KBM-7 (cell line): ENCODE measurements at regions not wholly inside any gene's neighbourhood (a gene's known extent, or its start where the extent isn't known, plus 50 kb on each side); places are given as distances from the start of the nearest gene placed in this dataset.
"Not testable (repeated sequence)": the region's sequence is repeated elsewhere in the genome, so short reads cannot be mapped to it uniquely, and the experiment has no call there.

ENCODE experiments used
- DNase-seq: peaks from one replicate; pipeline ENCODE4 v3.0.0-alpha.2; 2015
- in situ Hi-C: fragments of 300-500 bp; cut with MboI; formaldehyde crosslinking; loops from 2 replicates; pipeline ENCODE4 v1.14.3; 2020; ENCODE audit warnings: low sequenced_read_pairs, low pct_unique_long_range_greater_than_20kb, mixed read lengths

- in situ Hi-C loops: no loop called here
- no peak for DNase-seq
These were observed 727.2 kb downstream of the SI start for GRCh38 chr3:164351131-164351530.

DNA sequence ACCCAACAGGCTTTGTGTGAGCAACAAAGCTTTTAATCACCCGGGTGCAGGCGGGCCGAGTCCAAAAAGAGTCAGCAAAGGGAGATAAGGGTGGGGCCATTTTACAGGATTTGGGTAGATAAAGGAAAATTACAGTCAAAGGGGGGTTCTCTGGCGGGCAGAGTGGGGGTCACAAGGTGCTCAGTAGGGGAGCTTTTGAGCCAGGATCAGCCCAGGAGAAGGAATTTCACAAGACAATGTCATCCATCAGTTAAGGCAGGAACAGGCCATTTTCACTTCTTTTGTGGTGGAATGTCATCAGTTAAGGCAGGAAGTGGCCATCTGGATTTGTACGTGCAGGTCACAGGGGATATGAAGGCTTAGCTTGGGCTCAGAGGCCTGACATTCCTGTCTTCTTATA lies 736.1 kb downstream of the SI start:
- DNase-seq, in situ Hi-C loops: not testable (repeated sequence)

GRCh38 chr3:164341086-164341485 lies 737.2 kb downstream of the SI start:
- in situ Hi-C loops: no loop called here
- DNase-seq: no peak

GRCh38 chr3:164340273-164340672 lies 738.0 kb downstream of the SI start:
- DNase-seq: no peak
- in situ Hi-C loops: no loop called here

- DNase-seq: no peak
- in situ Hi-C loops: no loop called here
These were observed 745.2 kb downstream of the SI start for GRCh38 chr3:164332831-164333802.

DNA sequence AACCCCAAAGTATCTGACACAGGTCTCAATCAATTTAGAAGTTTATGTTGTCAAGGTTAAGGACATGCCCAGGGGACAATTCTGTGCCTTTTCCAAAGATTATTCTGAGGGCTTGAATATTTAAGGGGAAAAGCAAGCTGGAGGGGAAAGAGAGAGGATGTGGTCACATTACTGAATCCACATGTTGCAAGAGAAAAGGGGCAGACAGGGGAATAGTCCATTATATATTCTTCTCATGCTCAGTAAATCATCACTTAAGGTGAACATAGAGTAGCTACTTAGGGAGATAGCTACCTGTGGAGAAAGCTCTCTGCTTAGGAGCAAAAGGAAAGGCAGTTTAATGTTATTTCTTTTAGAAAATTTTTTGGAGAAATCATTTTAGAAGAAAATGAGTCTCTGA lies 751.6 kb downstream of the SI start:
- in situ Hi-C loops: no loop called here

DNA sequence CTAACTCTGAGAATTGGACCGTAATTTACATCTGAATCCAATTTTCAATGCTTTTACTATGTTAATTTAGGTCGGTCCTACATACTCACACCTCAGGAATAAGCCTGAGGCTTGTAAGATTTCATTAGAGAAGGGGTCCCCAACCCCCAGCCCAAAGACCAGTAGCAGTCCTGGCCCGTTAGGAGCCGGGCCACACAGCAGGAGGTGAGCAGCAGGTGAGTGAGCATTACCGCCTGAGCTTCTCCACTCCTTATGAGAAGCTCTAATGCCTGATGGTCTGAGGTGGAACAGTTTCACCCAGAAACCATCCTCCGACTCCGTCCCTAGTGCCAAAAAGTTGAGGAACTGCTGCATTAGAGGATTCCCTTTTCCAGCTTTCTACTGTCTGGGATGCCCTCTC lies 757.3 kb downstream of the SI start:
- in situ Hi-C loops: no loop called here
- no peak for DNase-seq

More for the DNA sequence above, 751.6 kb downstream of the SI start:
- DNase-seq: no peak

DNA sequence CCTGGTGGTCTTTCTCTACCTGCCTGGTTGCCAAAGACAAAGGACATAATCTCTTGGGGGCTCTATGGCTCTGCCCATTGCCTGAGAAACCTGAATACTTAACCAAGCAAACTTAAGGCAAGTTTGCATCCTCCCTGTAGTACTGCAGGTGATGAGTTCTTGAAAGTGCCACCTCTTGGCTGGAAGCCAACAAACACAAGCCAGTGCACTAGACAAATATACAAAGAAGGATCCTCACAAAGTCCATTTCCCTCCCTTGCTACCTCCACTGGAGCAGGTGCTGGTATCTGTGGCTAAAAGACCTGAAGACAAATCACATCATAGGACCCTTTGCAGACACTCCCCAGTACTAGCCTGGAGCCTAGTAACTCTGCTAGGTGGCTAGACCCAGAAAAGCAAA lies 772.3 kb downstream of the SI start:
- in situ Hi-C loops: no loop called here
- no peak for DNase-seq

DNA sequence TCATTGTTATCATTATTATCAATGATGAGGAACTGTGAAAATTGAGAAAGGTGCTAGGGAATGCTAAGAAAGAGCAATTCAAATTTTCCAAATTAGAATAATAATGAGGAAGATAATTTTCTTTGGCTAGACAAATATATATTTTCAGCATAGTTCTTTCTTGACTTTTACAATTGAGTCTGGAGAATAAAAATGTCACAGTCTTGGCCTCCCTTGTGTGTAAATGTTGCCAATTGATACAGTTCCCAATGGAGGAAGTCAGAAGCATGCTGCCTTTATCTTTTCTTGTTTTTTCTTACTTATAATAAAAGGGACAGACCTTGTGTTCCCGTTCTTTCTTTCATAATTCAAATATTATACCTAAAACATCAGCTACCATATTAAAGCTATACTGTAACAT lies 774.4 kb downstream of the SI start:
- in situ Hi-C loops: no loop called here
- DNase-seq: no peak

- no peak for DNase-seq
- in situ Hi-C loops: no loop called here
These were observed 775.7 kb downstream of the SI start for GRCh38 chr3:164302622-164303021.

GRCh38 chr3:164291486-164291885 lies 786.8 kb downstream of the SI start:
- in situ Hi-C loops, DNase-seq: not testable (repeated sequence)

GRCh38 chr3:164278550-164278949 lies 799.7 kb downstream of the SI start:
- in situ Hi-C loops: no loop called here
- DNase-seq: no peak

- in situ Hi-C loops: no loop called here
- no peak for DNase-seq
These were observed 811.2 kb downstream of the SI start for GRCh38 chr3:164267053-164267452.

DNA sequence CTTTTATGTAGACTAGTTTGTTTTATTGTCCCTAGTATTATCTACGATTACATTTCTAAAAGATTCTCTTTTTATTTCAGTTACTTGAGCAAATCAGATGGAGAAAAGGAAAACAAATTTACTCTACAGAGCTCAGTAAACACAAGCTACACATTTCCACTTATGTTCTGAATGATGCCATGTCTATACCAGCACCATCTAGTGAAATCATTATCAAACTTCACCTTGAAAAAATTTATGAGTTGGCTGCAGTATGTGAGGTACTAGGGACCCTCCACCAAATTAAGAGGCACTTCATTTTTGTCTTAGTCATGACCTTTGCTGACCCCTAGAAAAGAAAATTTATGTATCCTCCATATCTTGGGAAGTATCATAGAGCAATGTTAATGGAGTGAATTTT lies 827.4 kb downstream of the SI start:
- in situ Hi-C loops: no loop called here
- DNase-seq: no peak

DNA sequence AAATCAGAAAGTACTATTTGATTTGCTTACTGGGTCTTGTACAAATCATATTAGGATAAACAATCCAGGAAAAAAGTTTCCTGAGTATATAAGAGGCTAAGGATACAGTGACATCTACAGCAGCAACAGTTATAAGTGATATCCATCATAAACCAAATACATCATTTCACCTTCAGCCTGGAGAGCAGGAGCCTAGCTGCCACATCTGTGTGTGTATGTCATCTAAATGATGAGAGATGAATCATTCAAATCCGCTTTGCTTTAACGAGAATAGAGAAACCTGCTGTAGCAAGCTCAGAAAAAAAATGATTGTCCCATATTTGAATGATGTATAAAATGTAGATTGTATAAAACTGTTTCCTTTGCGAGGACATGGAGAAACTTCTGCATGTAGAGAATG lies 841.4 kb downstream of the SI start:
- DNase-seq: no peak
- in situ Hi-C loops: no loop called here

DNA sequence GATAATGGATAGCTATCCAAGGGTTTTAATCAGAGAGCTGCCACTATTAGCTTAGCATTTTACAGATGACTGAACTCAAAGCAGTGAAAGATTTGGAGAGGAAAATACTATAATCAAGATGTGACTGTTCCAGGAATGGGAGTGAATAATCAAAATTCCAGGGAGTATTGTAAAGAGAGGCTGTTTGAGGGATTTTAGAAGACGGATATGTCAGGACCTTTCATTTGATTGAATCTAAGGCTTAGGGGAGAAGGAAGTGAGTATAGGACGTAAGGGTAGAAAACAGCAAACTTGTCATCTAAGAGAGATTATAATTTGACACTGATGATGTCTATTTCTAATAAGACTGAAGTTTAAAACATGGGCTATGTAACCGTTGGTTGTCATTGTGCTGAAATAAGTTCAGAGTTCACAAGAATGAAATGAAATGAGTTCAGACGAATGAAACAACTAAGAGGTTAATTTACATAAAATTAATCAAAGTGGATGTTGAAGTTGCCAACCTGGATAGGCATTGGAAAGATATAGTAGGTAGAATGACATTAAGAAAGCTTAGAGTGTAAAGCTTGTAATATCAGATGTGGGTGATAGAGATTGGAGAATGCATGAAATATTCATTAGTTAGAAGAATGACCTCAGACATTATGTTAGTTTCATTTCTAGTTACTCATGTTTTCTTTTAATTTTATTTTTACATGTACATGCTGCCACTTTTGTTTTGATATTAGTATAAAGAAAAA lies 842.8 kb downstream of the SI start:
- in situ Hi-C loops: no loop called here
- no peak for DNase-seq

GRCh38 chr3:164233951-164234350 lies 844.3 kb downstream of the SI start:
- in situ Hi-C loops: no loop called here
- DNase-seq: no peak

- DNase-seq: no peak
- in situ Hi-C loops: no loop called here
These were observed 846.6 kb downstream of the SI start for GRCh38 chr3:164231718-164232117.

DNA sequence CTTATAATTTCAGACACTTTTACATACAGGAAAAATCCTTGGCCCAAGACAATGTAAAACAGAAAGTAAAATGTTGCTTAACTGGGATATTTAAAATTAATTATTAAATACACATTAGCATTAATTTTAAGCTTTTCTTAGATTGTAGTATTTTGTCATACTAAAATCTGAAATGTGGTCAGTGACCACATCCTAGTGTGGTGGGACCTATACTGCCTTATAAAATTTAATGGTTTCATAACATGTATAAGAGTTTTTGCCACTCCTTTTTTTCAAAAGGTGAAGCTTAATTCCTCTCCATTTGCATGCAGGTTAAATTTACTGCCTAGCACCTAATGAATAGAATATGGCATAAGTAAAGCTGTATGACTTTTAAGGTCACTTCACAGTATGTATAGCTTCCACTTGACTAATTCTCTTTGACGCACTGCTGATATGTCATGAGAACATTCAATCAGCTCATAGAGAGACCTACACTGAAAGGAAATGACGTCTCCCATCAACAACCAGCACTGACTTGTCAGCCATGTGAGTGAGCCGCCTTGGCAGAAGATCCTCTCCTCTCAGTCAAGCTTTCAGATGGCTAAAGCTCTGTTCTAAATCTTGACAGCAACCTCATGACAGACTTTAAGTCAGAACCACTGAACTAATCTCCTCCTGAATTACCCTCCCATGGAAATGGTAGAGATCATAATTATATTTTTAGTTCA lies 847.8 kb downstream of the SI start:
- in situ Hi-C loops: no loop called here
- no peak for DNase-seq

- no peak for DNase-seq
- in situ Hi-C loops: no loop called here
These were observed 854.2 kb downstream of the SI start for GRCh38 chr3:164224126-164224525.
